ENCODE measurements at regions not wholly inside any gene's neighbourhood (a gene's known extent, or its start where the extent isn't known, plus 50 kb on each side); places are given as distances from the start of the nearest gene placed in this dataset.

- no peak for ATAC-seq
- no peak for TF ChIP-seq BACH2 (CRISPR knock-in tag; IDR thresholded peaks at IDR 0.05; ENCODE audit: borderline replicate concordance)
- TF ChIP-seq ZFP30 (CRISPR knock-in tag; IDR thresholded peaks at IDR 0.05): no peak
- TF ChIP-seq POU6F1 (CRISPR knock-in tag; IDR thresholded peaks at IDR 0.05; ENCODE audit: borderline replicate concordance, low read depth): no peak
These were observed 454.1 kb upstream of the IL12A start for GRCh38 chr3:159534496-159534895.

- ATAC-seq: no peak
- TF ChIP-seq TSHZ2 (CRISPR knock-in tag; IDR thresholded peaks at IDR 0.05) (no peak), ZNF8 (CRISPR knock-in tag; IDR thresholded peaks at IDR 0.05) (no peak), CSRNP3 (CRISPR knock-in tag; IDR thresholded peaks at IDR 0.05) (no peak), PATZ1 (CRISPR knock-in tag; IDR thresholded peaks at IDR 0.05; ENCODE audit: borderline replicate concordance) (no peak), ZNF70 (CRISPR knock-in tag; IDR thresholded peaks at IDR 0.05) (no peak), TOX (CRISPR knock-in tag; IDR thresholded peaks at IDR 0.05; ENCODE audit: borderline replicate concordance) (no peak), BACH2 (CRISPR knock-in tag; IDR thresholded peaks at IDR 0.05; ENCODE audit: borderline replicate concordance) (no peak), ISL1 (CRISPR knock-in tag; IDR thresholded peaks at IDR 0.05) (no peak), POU6F1 (CRISPR knock-in tag; IDR thresholded peaks at IDR 0.05; ENCODE audit: borderline replicate concordance, low read depth) (no peak), CSDC2 (CRISPR knock-in tag; IDR thresholded peaks at IDR 0.05) (no peak), GLIS3 (CRISPR knock-in tag; IDR thresholded peaks at IDR 0.05) (no peak), OSR1 (CRISPR knock-in tag; IDR thresholded peaks at IDR 0.05) (no peak)
These were observed 451.8 kb upstream of the IL12A start for GRCh38 chr3:159536876-159537275.

GRCh38 chr3:159538507-159538906, 450.1 kb upstream of the IL12A start:
- ATAC-seq: no peak
- no peak for TF ChIP-seq ZNF565 (CRISPR knock-in tag; conservative IDR thresholded peaks at IDR 0.05; ENCODE audit: low read depth)
- no peak for TF ChIP-seq TSHZ2 (CRISPR knock-in tag; IDR thresholded peaks at IDR 0.05)
- no peak for TF ChIP-seq TCF4 (CRISPR knock-in tag; IDR thresholded peaks at IDR 0.05; ENCODE audit: borderline replicate concordance)
- TF ChIP-seq SNAI2 (CRISPR knock-in tag; IDR thresholded peaks at IDR 0.05): no peak
- TF ChIP-seq ZFP30 (CRISPR knock-in tag; IDR thresholded peaks at IDR 0.05): no peak
- TF ChIP-seq CSRNP3 (CRISPR knock-in tag; IDR thresholded peaks at IDR 0.05): no peak
- no peak for TF ChIP-seq CREB5 (CRISPR knock-in tag; IDR thresholded peaks at IDR 0.05; ENCODE audit: low read depth)
- TF ChIP-seq ESRRG (CRISPR knock-in tag; IDR thresholded peaks at IDR 0.05): no peak
- TF ChIP-seq CSDC2 (CRISPR knock-in tag; IDR thresholded peaks at IDR 0.05): no peak

Data from SK-N-SH treated with all-trans-retinoic acid at 6 μM for 48 hours (cell line).